Colonic mucosa (tissue), 4 donors: ENCODE measurements at regions not wholly inside any gene's neighbourhood (a gene's known extent, or its start where the extent isn't known, plus 50 kb on each side); places are given as distances from the start of the nearest gene placed in this dataset.

ENCODE experiments used
- DNase-seq: peaks from one replicate; pipeline ENCODE4 v3.0.0-alpha.2; 2020
- H3K27ac ChIP-seq: fragments of 200-600 bp; one replicate; pipeline ENCODE4 v1.8.0; 2021
- H3K27me3 ChIP-seq: fragments of 200-600 bp; one replicate; pipeline ENCODE4 v1.8.0; 2021
- H3K36me3 ChIP-seq: fragments of 200-600 bp; one replicate; pipeline ENCODE4 v1.8.0; 2021
- H3K4me1 ChIP-seq: fragments of 200-600 bp; one replicate; pipeline ENCODE4 v1.8.0; 2021; ENCODE audit warnings: mild to moderate bottlenecking
- H3K4me3 ChIP-seq: fragments of 200-600 bp; one replicate; pipeline ENCODE4 v1.8.0; 2021
- H3K9ac ChIP-seq, 2 donors: one replicate each; pipeline ENCODE4 v1.7.0; 2013; ENCODE audit warnings: control low read depth in 2 of 2, low read depth in 2 of 2, low read length in 2 of 2
- H3K9me3 ChIP-seq: fragments of 200-600 bp; one replicate; pipeline ENCODE4 v1.8.0; 2021
- CTCF ChIP-seq: fragments of 200-600 bp; IDR thresholded peaks from one replicate; pipeline ENCODE4 v1.8.0; 2022; ENCODE audit warnings: antibody characterized with exemption, mild to moderate bottlenecking
- intact Hi-C: fragments of 100-400 bp; cut with DNase I; formaldehyde crosslinking; loops from one replicate; pipeline ENCODE4 v1.14.1; 2022
- donor health status: healthy.
- donor health status: DM: no; HTN: no; CAD: no.
- donor health status: DM: no; HTN: no; CAD: no.

DNA sequence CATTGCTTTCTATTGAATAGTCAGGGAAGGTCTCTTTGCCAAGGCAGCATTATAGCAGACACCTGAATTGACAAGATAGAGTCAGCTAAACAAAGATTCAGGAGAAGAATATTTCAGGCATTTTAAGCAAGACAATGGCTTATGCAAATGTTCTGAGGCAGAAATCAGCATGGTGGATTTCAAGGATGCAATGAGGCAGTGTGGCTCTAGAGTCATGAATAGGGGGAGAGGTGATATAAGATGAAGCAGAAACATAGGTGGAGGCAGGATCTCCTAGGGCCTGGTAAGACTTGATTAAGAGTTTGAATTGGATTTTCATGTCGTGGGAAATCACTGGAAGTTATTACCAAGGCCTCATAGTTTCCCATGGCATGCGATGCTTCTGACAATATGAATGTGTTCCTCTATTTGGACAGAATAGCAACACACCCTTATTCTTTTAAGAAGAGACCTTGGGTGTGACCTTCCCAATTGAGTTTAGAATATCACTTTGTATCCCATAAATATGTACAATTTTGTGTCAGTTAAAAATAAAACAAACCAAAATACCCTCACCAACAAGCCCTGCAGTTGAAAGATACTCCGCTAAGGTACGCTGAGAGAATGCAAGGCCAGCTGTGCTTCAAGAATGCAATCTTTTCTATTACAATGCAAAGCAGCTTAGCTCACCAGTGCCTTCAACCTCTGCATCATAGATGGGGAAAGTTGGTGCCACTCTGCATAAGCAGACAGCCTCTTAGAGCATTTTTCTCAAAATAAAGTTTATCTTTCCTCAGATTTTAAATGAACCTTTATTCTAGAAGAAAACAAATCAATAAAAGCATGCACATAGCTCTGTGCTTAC is 139.6 kb upstream of the SALL1 start:
- Histone ChIP-seq H3K4me3 (no peak overlapping the region), H3K36me3 (no peaks in the 10 kb centered on the region), H3K9ac (no peak overlapping the region), H3K4me1 (no peaks in the 10 kb centered on the region), H3K27me3 (no peaks in the 10 kb centered on the region), H3K9me3 (no peaks in the 10 kb centered on the region), H3K27ac (no peak overlapping the region)
- intact Hi-C loops: no loop called here
- TF ChIP-seq CTCF: no peak
- DNase-seq: no peak

DNA sequence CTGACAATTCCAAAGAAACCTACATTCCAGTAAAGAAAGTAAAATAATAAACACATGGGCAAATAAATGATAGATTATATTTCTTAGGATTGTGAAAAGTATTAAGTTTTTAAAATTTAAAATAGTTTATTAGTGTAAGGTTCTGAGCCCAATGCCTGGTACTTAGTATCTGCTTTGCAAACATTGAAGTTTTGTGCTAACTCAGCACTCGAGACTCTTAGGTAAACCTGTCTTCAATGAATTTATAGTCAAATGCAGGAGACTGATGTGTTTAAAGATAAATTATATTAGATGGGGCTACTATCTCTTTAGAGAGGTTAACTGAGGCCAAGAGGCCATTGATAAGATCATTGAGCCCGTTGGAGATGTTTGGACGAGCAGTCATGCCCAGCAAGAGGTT is 138.3 kb upstream of the SALL1 start:
- no peak overlapping the region for H3K27ac ChIP-seq
- intact Hi-C loops: no loop called here
- H3K27me3 ChIP-seq: no peaks in the 10 kb centered on the region
- no peak for TF ChIP-seq CTCF
- H3K4me1 ChIP-seq: no peaks in the 10 kb centered on the region
- H3K9ac ChIP-seq: no peak overlapping the region
- no peak for DNase-seq
- H3K36me3 ChIP-seq: no peaks in the 10 kb centered on the region
- H3K9me3 ChIP-seq: no peaks in the 10 kb centered on the region
- H3K4me3 ChIP-seq: no peak overlapping the region

DNA sequence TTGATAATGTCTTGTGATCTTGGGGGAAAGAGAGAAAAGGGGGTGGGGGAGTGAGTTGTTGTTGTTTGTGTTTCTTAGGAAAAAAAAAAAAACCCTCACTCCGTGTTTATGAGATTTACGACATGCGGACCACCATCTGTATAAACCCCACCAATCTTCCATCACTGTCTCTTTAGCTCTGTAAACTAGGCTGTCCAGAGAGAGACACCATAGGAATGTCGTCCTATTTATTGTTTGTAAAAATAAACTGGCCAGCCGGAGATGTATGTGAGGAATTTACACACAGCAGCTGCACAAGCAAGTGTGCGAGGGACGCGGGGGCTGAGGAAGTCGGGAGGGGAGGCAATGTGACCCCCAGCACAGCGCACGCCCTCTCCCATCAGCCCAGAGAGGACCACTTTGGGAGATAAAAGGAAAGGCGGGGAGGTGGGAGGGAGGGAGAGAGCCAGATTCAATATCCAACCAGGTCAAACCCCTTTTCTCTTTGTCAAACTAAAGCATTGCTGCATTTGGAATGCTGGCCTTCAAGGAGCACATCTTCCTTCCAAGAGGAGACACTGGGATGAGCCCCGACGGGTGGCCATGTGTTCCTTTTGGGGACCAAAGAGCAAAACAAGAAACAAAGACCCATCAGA is 136.2 kb upstream of the SALL1 start:
- Histone ChIP-seq H3K9ac (no peak overlapping the region), H3K27me3 (no peaks in the 10 kb centered on the region), H3K4me1 (no peaks in the 10 kb centered on the region), H3K36me3 (no peaks in the 10 kb centered on the region), H3K9me3 (no peaks in the 10 kb centered on the region), H3K4me3 (no peak overlapping the region), H3K27ac (no peak overlapping the region)
- intact Hi-C loops: no loop called here
- TF ChIP-seq CTCF: no peak
- no peak for DNase-seq

- Histone ChIP-seq H3K9me3 (no peaks in the 10 kb centered on the region), H3K36me3 (no peaks in the 10 kb centered on the region), H3K4me3 (no peak overlapping the region), H3K4me1 (no peaks in the 10 kb centered on the region), H3K9ac (no peak overlapping the region), H3K27me3 (no peaks in the 10 kb centered on the region), H3K27ac (no peak overlapping the region)
- TF ChIP-seq CTCF: no peak
- intact Hi-C loops: no loop called here
- no peak for DNase-seq
These were observed 135.2 kb upstream of the SALL1 start for GRCh38 chr16:51286272-51286671.

DNA sequence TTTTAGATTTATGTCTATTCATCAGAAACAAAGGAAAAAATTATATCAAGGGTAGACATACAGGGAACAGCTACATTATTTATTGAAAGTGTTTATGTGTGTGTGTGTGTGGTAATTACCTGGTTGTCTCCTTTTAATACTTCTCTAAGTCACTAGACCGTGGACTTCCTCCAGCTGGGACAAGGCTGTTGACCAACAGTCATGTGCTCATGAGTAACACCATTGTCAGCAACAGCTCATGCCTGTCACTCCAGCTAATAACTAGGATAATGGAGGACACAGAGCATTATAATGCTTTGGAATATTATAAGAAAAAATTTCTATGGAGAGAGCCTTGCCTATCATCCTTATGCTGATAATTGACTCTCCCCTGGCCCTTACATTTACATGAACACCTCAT is 125.3 kb upstream of the SALL1 start:
- intact Hi-C loops: no loop called here
- Histone ChIP-seq H3K9me3 (no peaks in the 10 kb centered on the region), H3K4me3 (no peak overlapping the region), H3K9ac (no peak overlapping the region), H3K4me1 (no peaks in the 10 kb centered on the region), H3K27ac (no peak overlapping the region), H3K27me3 (no peaks in the 10 kb centered on the region), H3K36me3 (no peaks in the 10 kb centered on the region)
- no peak for DNase-seq
- no peak for TF ChIP-seq CTCF
